ENCODE measurements at regions not wholly inside any gene's neighbourhood (a gene's known extent, or its start where the extent isn't known, plus 50 kb on each side); places are given as distances from the start of the nearest gene placed in this dataset.

- no peak overlapping the region for H3K27ac ChIP-seq (ENCODE audit: low read length)
- H4K20me1 ChIP-seq (ENCODE audit: insufficient read depth), result no peaks in the 10 kb centered on the region
- no peaks in the 10 kb centered on the region for H3K36me3 ChIP-seq (ENCODE audit: insufficient read depth, low read length)
- no peak overlapping the region for H3K4me3 ChIP-seq (ENCODE audit: low read length)
- H3K27me3 ChIP-seq (ENCODE audit: insufficient read depth, low read depth, low read length), result no peaks in the 10 kb centered on the region
- no peak overlapping the region for H3K9ac ChIP-seq (ENCODE audit: low read length)
- H3K79me2 ChIP-seq (replicated peaks; ENCODE audit: insufficient read depth, low read length), result no peaks in the 10 kb centered on the region
- no peaks in the 10 kb centered on the region for H3F3A ChIP-seq (ENCODE audit: insufficient read depth, low read length, poor library complexity, severe bottlenecking)
- no peaks in the 10 kb centered on the region for H3K9me3 ChIP-seq (ENCODE audit: low read length)
- no peak overlapping the region for H3K4me2 ChIP-seq (ENCODE audit: low read length)
- no peaks in the 10 kb centered on the region for H3K9me2 ChIP-seq (ENCODE audit: insufficient read depth, low read length)
- TF ChIP-seq RAD21 (conservative IDR thresholded peaks at IDR 0.05) (no peak), REST (IDR thresholded peaks at IDR 0.05; ENCODE audit: borderline replicate concordance) (no peak)
- no peak overlapping the region for H2AFZ ChIP-seq (ENCODE audit: low read depth, low read length)
Observed at GRCh38 chr14:85423889-85424288, 106.1 kb upstream of the FLRT2 start.

GRCh38 chr14:85425507-85425906, 104.4 kb upstream of the FLRT2 start:
- Histone ChIP-seq H3F3A (ENCODE audit: insufficient read depth, low read length, poor library complexity, severe bottlenecking) (no peaks in the 10 kb centered on the region), H2AFZ (ENCODE audit: low read depth, low read length) (no peak overlapping the region)
- TF ChIP-seq EP300 (conservative IDR thresholded peaks at IDR 0.05; ENCODE audit: poor library complexity, severe bottlenecking) (no peak), REST (IDR thresholded peaks at IDR 0.05; ENCODE audit: borderline replicate concordance) (no peak), MXI1 (conservative IDR thresholded peaks at IDR 0.05; ENCODE audit: poor library complexity, severe bottlenecking) (no peak), POLR2AphosphoS5 (IDR thresholded peaks at IDR 0.05) (no peak), SMC3 (conservative IDR thresholded peaks at IDR 0.05; ENCODE audit: poor library complexity) (no peak), RAD21 (conservative IDR thresholded peaks at IDR 0.05) (no peak), EZH2 (IDR thresholded peaks at IDR 0.05; ENCODE audit: borderline replicate concordance, insufficient read depth, low read length, poor library complexity, severe bottlenecking) (no peak), TAF1 (IDR thresholded peaks at IDR 0.05; ENCODE audit: low read depth) (no peak)
- TF ChIP-seq, protein P1, sequence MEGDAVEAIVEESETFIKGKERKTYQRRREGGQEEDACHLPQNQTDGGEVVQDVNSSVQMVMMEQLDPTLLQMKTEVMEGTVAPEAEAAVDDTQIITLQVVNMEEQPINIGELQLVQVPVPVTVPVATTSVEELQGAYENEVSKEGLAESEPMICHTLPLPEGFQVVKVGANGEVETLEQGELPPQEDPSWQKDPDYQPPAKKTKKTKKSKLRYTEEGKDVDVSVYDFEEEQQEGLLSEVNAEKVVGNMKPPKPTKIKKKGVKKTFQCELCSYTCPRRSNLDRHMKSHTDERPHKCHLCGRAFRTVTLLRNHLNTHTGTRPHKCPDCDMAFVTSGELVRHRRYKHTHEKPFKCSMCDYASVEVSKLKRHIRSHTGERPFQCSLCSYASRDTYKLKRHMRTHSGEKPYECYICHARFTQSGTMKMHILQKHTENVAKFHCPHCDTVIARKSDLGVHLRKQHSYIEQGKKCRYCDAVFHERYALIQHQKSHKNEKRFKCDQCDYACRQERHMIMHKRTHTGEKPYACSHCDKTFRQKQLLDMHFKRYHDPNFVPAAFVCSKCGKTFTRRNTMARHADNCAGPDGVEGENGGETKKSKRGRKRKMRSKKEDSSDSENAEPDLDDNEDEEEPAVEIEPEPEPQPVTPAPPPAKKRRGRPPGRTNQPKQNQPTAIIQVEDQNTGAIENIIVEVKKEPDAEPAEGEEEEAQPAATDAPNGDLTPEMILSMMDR (IDR thresholded peaks at IDR 0.05; ENCODE audit: poor library complexity, severe bottlenecking), result no peak

More at GRCh38 chr14:85425507-85425906, 104.4 kb upstream of the FLRT2 start:
- H3K79me2 ChIP-seq (replicated peaks; ENCODE audit: insufficient read depth, low read length), result no peaks in the 10 kb centered on the region
- no peaks in the 10 kb centered on the region for H3K27me3 ChIP-seq (ENCODE audit: insufficient read depth, low read depth, low read length)
- no peak overlapping the region for H3K4me3 ChIP-seq (ENCODE audit: low read length)
- no peaks in the 10 kb centered on the region for H4K20me1 ChIP-seq (ENCODE audit: insufficient read depth)
- H3K36me3 ChIP-seq (ENCODE audit: insufficient read depth, low read length), result no peaks in the 10 kb centered on the region
- no peak overlapping the region for H3K9ac ChIP-seq (ENCODE audit: low read length)
- no peaks in the 10 kb centered on the region for H3K9me2 ChIP-seq (ENCODE audit: insufficient read depth, low read length)
- no peak overlapping the region for H3K4me2 ChIP-seq (ENCODE audit: low read length)
- H3K27ac ChIP-seq (ENCODE audit: low read length), result no peak overlapping the region
- H3K9me3 ChIP-seq (ENCODE audit: low read length), result no peaks in the 10 kb centered on the region
